GM19043 (cell line): ENCODE measurements at regions not wholly inside any gene's neighbourhood (a gene's known extent, or its start where the extent isn't known, plus 50 kb on each side); places are given as distances from the start of the nearest gene placed in this dataset.
"Not testable (repeated sequence)": the region's sequence is repeated elsewhere in the genome, so short reads cannot be mapped to it uniquely, and the experiment has no call there.

Experiments used
- ATAC-seq: cut with Tn5 transposase; IDR thresholded peaks from one replicate; pipeline ENCODE4 v1.9.1; 2021; ENCODE audit warnings: low read depth; ENCODE audit not compliant: unreplicated experiment

- no peak for ATAC-seq
These were observed 53.8 kb upstream of the ADAMTS18 start for GRCh38 chr16:77488652-77489051.

GRCh38 chr16:77491091-77491490 is 56.3 kb upstream of the ADAMTS18 start:
- no peak for ATAC-seq

- ATAC-seq = no peak
These were observed 62.1 kb upstream of the ADAMTS18 start for GRCh38 chr16:77496934-77497333.

- no peak for ATAC-seq
These were observed 64.8 kb upstream of the ADAMTS18 start for GRCh38 chr16:77499373-77500285.

DNA sequence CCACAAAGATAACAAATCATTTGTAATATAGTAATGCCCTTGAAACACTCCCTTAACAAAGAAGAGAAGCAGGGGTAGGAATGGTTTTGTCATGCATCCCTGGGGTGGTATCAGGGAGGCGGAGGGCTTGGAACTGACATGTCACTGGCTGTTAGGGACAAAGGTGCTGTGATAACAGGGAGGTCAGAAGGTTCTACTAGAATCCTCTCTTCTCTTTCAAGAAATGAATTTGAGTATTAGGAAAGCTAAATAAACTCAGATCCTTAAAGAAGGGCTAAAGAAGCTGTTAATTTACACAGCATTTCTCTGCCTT is 65.4 kb upstream of the ADAMTS18 start:
- ATAC-seq = no peak

DNA sequence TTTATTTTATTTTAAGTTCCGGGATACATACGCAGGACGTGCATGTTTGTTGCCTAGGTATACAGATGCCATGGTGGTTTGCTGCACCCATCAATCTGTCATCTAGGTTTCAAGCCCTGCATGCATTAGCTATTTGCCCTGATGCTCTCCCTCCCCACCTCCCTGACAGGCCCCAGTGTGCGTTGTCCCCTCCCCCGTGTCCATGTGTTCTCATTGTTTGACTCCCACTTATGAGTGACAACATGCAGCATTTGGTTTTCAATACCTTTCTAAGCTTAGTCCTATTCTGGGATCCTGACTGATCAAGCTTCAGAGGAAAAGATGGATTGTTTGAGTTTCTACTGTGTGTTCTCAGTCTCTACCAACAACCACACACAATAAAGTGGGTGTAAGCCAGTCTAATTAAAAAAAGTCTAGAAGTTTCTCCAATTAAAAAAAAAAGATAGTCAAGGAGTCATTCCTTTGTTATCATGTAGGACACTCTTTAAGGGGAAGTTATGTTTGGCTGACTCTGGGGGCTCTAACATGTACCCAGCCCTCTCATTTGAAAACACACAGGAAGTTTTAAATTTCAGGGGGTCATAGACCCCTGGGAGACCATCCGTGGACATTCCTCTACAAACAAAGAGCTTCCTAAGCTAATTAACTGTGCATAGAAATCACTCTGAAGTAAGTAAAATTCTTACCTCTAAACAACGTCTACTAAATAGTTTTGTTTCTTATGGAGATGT is 66.3 kb upstream of the ADAMTS18 start:
- ATAC-seq = no peak

GRCh38 chr16:77502448-77502847 is 67.6 kb upstream of the ADAMTS18 start:
- no peak for ATAC-seq

DNA sequence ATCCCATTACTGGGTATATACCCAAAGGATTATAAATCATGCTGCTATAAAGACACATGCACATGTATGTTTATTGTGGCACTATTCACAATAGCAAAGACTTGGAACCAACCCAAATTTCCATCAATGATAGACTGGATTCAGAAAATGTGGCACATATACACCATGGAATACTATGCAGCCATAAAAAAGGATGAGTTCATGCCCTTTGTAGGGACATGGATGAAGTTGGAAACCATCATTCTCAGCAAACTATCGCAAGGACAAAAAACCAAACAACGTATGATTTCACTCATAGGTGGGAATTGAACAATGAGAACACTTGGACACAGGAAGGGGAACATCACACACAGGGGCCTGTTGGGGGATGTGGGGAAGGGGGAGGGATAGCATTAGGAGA is 71.7 kb upstream of the ADAMTS18 start:
- ATAC-seq = not testable (repeated sequence)

DNA sequence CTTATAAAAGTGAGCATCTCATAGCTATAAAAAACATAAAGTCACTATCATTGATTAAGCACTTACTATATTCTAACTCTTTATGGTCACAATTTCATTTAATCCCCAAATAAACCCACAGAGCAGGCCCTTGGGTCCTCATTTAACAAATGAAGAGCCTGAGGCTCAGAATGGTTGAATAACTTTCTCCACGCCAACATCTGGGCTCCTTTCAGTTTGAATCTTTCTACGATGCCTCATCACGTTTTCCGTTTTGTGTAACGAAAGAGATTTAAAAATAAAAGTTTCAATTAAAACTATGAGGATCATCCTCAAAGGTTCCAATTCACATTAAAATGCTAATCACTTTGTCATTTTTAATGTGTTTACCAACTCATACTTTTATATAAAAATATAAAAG is 74.2 kb upstream of the ADAMTS18 start:
- ATAC-seq = no peak

DNA sequence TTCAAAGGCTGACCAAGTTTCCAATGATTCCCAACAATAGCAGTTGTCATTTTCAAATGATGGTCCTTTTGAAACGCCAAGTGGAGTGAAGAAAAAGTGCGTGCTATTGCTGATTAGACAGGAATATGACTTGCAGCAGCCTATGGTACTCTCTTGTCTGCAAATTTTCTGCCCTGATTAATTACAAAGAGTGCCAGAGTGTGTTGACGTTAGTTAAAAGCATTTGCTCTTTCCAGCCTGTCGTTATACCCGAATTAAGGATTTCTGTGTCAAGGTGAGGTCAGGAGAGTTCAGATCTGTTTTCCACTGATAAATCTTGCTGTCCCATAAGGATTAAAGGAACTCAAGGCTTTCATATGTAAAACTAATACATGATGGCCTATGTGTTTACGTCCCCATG is 75.0 kb upstream of the ADAMTS18 start:
- ATAC-seq = no peak

DNA sequence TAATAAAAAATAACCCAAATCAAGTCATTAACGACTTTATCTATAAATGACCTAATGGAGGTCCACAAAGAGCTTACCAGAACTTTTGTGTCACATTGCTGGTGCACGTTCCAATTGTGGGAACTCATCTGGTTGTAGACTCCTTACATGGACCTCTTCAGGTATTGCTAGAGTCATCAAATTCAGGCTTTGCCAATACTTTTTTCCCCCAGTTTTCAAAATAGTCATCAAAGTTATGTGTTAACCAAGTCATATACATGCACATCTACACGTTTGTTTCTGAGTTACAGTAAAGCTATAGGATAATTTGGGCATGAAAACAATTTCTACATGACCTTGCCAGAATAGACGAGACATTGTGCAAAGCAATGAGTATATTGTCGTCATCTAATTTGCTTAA is 76.2 kb upstream of the ADAMTS18 start:
- no peak for ATAC-seq

GRCh38 chr16:77514500-77515220 is 79.8 kb upstream of the ADAMTS18 start:
- no peak for ATAC-seq

GRCh38 chr16:77525226-77525625 is 90.4 kb upstream of the ADAMTS18 start:
- not testable (repeated sequence) for ATAC-seq

DNA sequence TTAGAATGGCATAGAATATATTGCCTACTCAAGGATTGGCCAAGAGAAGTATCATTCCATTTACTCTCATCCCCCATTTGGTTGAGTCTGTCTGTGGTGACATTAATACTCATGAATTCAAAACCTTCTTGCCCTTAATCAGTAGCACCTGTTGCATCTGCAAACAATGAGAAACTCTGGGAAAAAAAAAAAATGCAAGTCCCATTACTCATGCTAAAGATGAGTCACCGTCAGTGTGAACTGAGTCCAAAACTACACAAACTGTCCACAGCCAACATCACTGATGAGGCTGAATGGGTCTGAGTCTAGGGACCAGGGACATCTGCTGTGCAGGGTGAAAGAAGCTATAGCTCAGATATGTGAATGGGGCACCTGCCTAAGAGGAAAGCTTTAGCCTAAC is 96.9 kb upstream of the ADAMTS18 start:
- ATAC-seq = no peak

GRCh38 chr16:77536809-77537208 is 102.0 kb upstream of the ADAMTS18 start:
- ATAC-seq = no peak

- no peak for ATAC-seq
These were observed 104.7 kb upstream of the ADAMTS18 start for GRCh38 chr16:77539421-77540034.

DNA sequence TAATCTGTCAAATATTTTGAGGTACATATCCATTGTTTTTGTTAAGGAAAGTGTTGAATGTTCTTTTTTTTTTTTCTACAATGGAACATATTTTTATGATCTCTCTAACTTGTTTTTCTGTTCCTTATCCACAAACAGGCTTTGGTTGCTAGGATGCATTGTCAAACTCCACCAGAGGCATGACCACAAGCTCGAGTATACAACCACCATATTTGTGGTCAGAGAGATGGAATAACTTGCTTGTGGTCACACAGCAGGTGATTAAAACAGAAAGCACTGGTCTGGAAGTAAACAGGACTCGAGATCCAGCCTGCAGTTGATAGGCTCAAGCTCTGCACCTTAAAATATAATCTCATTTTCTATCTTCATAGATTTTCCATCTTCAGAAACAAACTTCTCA is 105.8 kb upstream of the ADAMTS18 start:
- no peak for ATAC-seq

DNA sequence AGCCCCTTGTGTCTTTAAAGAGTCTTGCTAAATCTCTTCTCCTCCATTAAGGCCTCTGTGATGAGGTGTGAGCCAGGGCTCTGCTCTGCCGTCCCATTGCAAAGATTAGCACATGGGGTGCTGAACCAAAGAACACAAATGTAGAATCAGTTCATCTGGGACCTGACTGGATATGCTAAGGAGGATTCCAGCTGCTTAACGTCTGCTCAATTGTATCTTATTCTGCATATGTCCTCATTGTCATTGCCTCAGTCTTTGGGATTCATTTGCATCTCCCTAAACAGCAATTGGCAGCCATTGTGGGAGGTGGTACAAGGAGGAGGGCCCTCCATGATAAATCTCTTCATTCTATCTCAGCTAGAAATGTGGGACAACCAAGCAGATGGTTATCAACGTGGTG is 106.3 kb upstream of the ADAMTS18 start:
- no peak for ATAC-seq

- no peak for ATAC-seq
These were observed 113.3 kb upstream of the ADAMTS18 start for GRCh38 chr16:77548151-77548550.

- no peak for ATAC-seq
These were observed 113.9 kb upstream of the ADAMTS18 start for GRCh38 chr16:77548766-77549165.

- ATAC-seq = no peak
These were observed 115.0 kb upstream of the ADAMTS18 start for GRCh38 chr16:77549876-77550275.
